ENCODE measurements at regions not wholly inside any gene's neighbourhood (a gene's known extent, or its start where the extent isn't known, plus 50 kb on each side); places are given as distances from the start of the nearest gene placed in this dataset.
A peak's percentile ranks its signal among the peaks of the same experiment; 100 is the strongest.

DNA sequence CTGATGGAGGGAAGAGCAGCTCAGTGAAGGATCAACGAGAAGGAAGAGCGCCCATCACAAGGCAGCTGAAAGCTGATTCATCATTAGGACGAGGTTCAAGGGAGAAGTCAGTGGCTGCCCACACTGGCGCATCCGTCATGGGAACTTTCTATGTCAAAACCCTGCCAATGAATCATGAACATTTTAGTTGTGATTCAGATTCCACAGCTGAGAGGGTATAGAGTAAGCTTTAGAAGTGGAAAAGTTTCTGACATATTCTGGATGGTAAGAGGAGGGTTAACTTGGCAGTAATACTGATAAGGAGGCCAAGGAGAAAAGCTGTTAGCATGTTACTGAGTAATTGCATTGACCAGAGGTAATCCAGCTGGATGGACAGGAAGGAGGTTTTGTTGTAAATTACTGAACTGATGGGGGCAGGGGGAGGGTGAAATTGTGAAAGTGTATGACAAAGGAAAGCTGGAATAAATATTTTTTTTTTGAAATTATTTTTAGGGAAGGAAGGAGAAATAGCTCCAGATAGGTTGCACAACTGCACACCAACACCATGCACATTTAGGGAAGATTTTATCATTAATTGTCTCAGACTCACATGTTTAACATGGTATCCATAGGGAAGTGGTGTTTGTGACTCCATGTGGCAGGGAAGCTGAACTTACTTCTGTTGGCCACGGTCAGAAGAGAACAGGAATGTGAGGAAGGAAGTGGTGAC, 78.3 kb upstream of the NRP1 start:
- DNase-seq (ENCODE audit: low read depth in 4 of 6, low spot score in 6 of 6): no peak
- Histone ChIP-seq H3K36me3 (ENCODE audit: control insufficient read depth, insufficient read depth, low read length) (no peaks in the 10 kb centered on the region), H3K4me1 (ENCODE audit: control insufficient read depth, insufficient read depth, low read length) (no peaks in the 10 kb centered on the region), H3K9me3 (ENCODE audit: control insufficient read depth, insufficient read depth, low read length) (no peaks in the 10 kb centered on the region), H3K27me3 (ENCODE audit: control insufficient read depth, insufficient read depth, low read length) (no peaks in the 10 kb centered on the region), H3K4me3 (ENCODE audit: low read depth, low read length) (no peak overlapping the region), H3K27ac (ENCODE audit: low read depth, low read length) (no peak overlapping the region)
- WGBS (ENCODE audit: insufficient coverage): 75% methylated on average over 5 of the region's 6 CpGs

DNA sequence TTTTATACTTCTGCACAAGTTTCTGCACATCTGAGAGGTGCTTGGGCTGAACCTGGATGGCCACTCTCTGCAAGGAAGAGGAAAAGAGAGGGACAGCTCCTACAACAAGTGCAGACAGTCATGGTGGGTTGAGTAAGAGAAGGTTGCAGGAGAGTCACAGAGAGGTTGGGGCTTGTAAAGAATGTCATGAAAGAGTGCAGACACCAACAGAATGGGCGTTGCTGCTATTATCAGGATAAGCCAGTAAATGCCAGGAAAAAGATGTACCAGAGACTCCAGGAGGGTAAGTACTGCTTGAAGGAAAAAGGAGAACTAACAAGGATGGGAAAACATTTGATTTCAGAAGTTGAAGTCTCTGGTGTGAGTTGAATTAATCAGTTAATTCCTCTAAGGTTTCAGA, 77.8 kb upstream of the NRP1 start:
- no peak overlapping the region for H3K27ac ChIP-seq (ENCODE audit: low read depth, low read length)
- 58% methylated on average over 1 of the region's 1 CpG for WGBS (ENCODE audit: insufficient coverage)
- H3K4me3 ChIP-seq (ENCODE audit: low read depth, low read length): no peak overlapping the region
- H3K9me3 ChIP-seq (ENCODE audit: control insufficient read depth, insufficient read depth, low read length): no peaks in the 10 kb centered on the region
- no peaks in the 10 kb centered on the region for H3K4me1 ChIP-seq (ENCODE audit: control insufficient read depth, insufficient read depth, low read length)
- no peaks in the 10 kb centered on the region for H3K36me3 ChIP-seq (ENCODE audit: control insufficient read depth, insufficient read depth, low read length)
- no peak for DNase-seq (ENCODE audit: low read depth in 4 of 6, low spot score in 6 of 6)
- H3K27me3 ChIP-seq (ENCODE audit: control insufficient read depth, insufficient read depth, low read length): no peaks in the 10 kb centered on the region

DNA sequence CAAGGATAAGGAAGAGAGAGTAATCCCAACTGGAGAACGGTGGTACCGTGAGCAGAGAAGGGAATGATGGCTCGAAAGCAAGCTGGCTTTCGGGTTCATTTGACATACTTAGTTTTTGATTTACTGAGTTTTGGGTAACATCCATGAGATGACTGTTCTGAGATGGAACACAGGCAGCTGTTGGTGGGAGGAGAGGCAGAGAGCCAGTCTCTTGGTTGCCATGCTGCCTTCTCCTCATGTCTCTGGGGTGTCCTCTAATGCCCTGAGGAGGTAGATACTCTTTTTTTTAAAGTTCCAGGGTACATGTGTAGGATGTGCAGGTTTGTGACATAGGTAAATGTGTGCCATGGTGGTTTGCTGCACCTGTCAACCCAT, 76.4 kb upstream of the NRP1 start:
- Histone ChIP-seq H3K9me3 (ENCODE audit: control insufficient read depth, insufficient read depth, low read length) (no peaks in the 10 kb centered on the region), H3K4me1 (ENCODE audit: control insufficient read depth, insufficient read depth, low read length) (no peaks in the 10 kb centered on the region), H3K27me3 (ENCODE audit: control insufficient read depth, insufficient read depth, low read length) (no peaks in the 10 kb centered on the region), H3K4me3 (ENCODE audit: low read depth, low read length) (no peak overlapping the region), H3K27ac (ENCODE audit: low read depth, low read length) (no peak overlapping the region), H3K36me3 (ENCODE audit: control insufficient read depth, insufficient read depth, low read length) (no peaks in the 10 kb centered on the region)
- 100% methylated on average over 4 of the region's 4 CpGs for WGBS (ENCODE audit: insufficient coverage)
- no peak for DNase-seq (ENCODE audit: low read depth in 4 of 6, low spot score in 6 of 6)

DNA sequence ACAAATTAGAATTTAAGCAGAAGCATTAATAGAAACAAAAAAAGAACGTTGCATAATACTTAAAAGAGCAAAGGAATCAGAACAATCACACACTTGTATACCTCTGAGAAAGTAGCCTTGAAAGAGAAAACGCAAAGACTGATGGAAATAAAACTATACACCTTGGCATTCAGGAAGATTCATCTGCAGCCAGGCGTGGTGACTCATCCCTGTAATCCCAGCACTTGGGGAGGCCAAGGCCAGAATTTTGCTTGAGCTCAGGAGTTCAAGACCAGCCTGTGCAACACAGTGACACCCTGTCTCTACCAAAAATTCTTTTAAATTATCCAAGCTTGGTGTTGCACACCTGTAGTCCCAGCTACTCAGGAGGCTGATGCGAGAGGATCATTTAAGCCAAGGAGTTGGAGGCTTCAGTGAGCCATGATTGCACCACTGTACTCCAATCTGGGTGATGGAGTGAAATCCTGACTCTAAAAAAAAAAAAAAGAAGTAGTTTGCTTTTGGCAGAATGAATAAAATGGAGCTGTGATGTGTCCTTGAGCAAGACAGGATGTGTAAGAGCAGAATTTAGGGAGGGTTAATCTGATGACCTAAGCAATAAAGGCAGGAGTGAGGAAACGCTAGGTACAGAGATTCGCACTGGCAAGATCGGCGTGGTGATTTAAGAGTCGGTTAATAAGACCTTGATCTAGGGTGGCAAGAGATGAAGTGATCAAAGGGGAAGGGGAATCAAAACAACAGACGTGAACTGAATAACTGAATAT, 75.8 kb upstream of the NRP1 start:
- no peak for DNase-seq (ENCODE audit: low read depth in 4 of 6, low spot score in 6 of 6)
- WGBS (ENCODE audit: insufficient coverage): 70% methylated on average over 8 of the region's 10 CpGs
- H3K36me3 ChIP-seq (ENCODE audit: control insufficient read depth, insufficient read depth, low read length): no peaks in the 10 kb centered on the region
- H3K27me3 ChIP-seq (ENCODE audit: control insufficient read depth, insufficient read depth, low read length): no peaks in the 10 kb centered on the region
- H3K9me3 ChIP-seq (ENCODE audit: control insufficient read depth, insufficient read depth, low read length): no peaks in the 10 kb centered on the region
- H3K4me3 ChIP-seq (ENCODE audit: low read depth, low read length): no peak overlapping the region
- H3K27ac ChIP-seq (ENCODE audit: low read depth, low read length): no peak overlapping the region
- H3K4me1 ChIP-seq (ENCODE audit: control insufficient read depth, insufficient read depth, low read length): no peaks in the 10 kb centered on the region

DNA sequence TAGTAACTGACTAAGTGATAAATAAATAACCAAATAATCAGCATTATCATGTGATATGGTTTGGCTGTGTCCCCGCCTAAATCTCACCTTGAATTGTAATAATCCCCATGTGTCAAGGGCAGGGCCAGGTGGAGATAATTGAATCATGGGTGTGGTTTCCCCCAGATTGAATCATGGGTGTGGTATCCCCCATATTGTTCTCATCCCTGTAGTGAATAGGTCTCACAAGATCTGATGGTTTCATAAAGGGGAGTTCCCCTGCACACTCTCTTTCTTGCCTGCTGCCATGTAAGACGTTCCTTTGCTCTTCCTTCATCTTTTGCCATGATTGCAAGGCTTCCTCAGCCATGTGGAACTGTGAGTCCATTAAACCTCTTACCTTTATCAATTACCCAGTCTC, 72.1 kb upstream of the NRP1 start:
- 88% methylated on average over 1 of the region's 2 CpGs for WGBS (ENCODE audit: insufficient coverage)
- Histone ChIP-seq H3K27me3 (ENCODE audit: control insufficient read depth, insufficient read depth, low read length) (no peaks in the 10 kb centered on the region), H3K36me3 (ENCODE audit: control insufficient read depth, insufficient read depth, low read length) (no peaks in the 10 kb centered on the region), H3K9me3 (ENCODE audit: control insufficient read depth, insufficient read depth, low read length) (no peaks in the 10 kb centered on the region), H3K4me3 (ENCODE audit: low read depth, low read length) (no peak overlapping the region), H3K4me1 (ENCODE audit: control insufficient read depth, insufficient read depth, low read length) (no peaks in the 10 kb centered on the region), H3K27ac (ENCODE audit: low read depth, low read length) (no peak overlapping the region)
- no peak for DNase-seq (ENCODE audit: low read depth in 4 of 6, low spot score in 6 of 6)

DNA sequence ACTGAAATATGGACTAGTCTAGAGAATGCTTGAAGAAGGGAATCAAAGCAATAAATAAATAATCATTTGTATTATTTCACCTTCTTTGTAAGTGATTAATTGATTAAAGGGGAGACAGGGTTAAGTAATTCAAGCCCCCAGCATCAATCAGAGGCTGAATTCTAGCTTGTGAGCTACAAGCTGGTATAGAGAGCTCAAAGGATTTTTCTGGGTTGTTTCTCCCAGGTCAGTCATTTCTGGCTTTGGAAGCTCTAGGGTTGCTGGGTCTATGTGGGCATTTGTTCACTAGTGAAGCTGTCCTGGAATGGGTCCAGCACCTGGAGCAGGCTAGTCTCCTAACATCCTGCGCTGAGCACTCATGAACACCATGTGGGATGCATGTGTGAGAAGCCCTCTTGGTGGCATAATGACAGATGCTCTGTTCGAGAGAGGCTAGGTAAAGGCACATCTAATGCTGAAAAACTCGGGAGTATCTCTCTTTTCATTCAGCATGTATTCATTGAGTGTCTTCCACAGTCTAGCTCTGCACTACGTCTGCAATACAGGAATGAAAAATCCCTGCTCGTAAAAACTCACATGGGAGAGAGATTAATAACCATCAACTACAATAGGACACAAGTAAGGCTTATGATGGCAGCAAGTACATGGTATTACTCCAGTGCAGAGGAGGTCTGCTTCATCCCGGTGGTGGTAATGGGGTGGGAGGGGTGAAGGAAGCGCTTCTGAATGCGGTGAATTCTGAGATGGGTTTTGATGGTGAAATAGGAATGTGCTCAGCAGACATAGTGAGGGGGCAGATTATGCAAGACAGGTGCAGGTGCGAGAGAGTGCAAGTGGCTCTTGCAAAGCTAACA, 68.0 kb upstream of the NRP1 start:
- H3K9me3 ChIP-seq (ENCODE audit: control insufficient read depth, insufficient read depth, low read length): no peaks in the 10 kb centered on the region
- no peak overlapping the region for H3K4me3 ChIP-seq (ENCODE audit: low read depth, low read length)
- H3K27me3 ChIP-seq (ENCODE audit: control insufficient read depth, insufficient read depth, low read length): no peaks in the 10 kb centered on the region
- no peak overlapping the region for H3K27ac ChIP-seq (ENCODE audit: low read depth, low read length)
- H3K4me1 ChIP-seq (ENCODE audit: control insufficient read depth, insufficient read depth, low read length): no peaks in the 10 kb centered on the region
- DNase-seq (ENCODE audit: low read depth in 4 of 6, low spot score in 6 of 6): peak in 1 of 6 donors; percentile 63
- H3K36me3 ChIP-seq (ENCODE audit: control insufficient read depth, insufficient read depth, low read length): no peaks in the 10 kb centered on the region
- 55% methylated on average over 6 of the region's 9 CpGs for WGBS (ENCODE audit: insufficient coverage)

DNA sequence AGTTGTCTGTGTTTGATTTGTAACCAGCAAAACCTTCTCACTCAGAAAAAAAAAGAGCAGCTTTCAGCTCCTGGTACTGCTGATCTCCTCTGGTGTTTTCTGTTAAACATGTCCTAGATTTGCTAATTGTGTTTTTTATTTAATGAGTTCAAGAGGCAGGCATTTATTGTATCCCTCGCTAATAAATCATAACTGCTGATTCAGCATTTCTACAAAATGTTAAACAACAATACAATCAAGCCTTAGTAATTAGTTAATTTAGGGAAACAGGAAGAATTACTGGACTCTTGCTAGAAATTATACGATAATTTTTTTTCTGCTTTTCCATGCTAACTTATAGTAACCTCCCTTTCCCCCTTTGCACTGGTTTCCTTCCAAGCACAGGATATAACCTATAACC, 66.8 kb upstream of the NRP1 start:
- Histone ChIP-seq H3K4me1 (ENCODE audit: control insufficient read depth, insufficient read depth, low read length) (no peaks in the 10 kb centered on the region), H3K9me3 (ENCODE audit: control insufficient read depth, insufficient read depth, low read length) (peaks cover 5% of the 10 kb centered on the region), H3K27ac (ENCODE audit: low read depth, low read length) (no peak overlapping the region), H3K4me3 (ENCODE audit: low read depth, low read length) (no peak overlapping the region), H3K27me3 (ENCODE audit: control insufficient read depth, insufficient read depth, low read length) (no peaks in the 10 kb centered on the region), H3K36me3 (ENCODE audit: control insufficient read depth, insufficient read depth, low read length) (no peaks in the 10 kb centered on the region)
- no CpG with 5 or more reads among the region's 2 CpGs for WGBS (ENCODE audit: insufficient coverage)
- no peak for DNase-seq (ENCODE audit: low read depth in 4 of 6, low spot score in 6 of 6)

DNA sequence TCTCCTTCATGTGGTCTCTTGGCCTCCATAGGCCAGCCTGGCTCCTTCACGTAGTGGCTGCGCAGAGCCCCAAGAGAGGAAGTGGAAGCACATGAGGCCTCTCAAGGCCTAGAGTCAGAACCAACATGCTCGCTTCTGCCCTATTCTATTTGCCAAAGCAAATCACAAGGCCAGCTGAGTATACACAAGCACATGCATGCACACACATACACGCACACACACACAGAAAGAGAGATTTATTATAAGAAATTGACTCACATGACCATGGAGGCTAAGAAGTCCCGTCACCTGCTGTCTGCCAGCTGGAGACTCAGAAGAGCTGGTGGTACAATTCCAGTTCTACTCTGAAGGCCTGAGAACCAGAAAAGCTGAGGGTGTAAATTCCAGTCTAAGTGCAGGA, 64.3 kb upstream of the NRP1 start:
- Histone ChIP-seq H3K27me3 (ENCODE audit: control insufficient read depth, insufficient read depth, low read length) (no peaks in the 10 kb centered on the region), H3K4me3 (ENCODE audit: low read depth, low read length) (no peak overlapping the region), H3K36me3 (ENCODE audit: control insufficient read depth, insufficient read depth, low read length) (no peaks in the 10 kb centered on the region), H3K9me3 (ENCODE audit: control insufficient read depth, insufficient read depth, low read length) (peaks cover 5% of the 10 kb centered on the region), H3K27ac (ENCODE audit: low read depth, low read length) (no peak overlapping the region), H3K4me1 (ENCODE audit: control insufficient read depth, insufficient read depth, low read length) (no peaks in the 10 kb centered on the region)
- WGBS (ENCODE audit: insufficient coverage): 90% methylated on average over 3 of the region's 5 CpGs
- no peak for DNase-seq (ENCODE audit: low read depth in 4 of 6, low spot score in 6 of 6)

DNA sequence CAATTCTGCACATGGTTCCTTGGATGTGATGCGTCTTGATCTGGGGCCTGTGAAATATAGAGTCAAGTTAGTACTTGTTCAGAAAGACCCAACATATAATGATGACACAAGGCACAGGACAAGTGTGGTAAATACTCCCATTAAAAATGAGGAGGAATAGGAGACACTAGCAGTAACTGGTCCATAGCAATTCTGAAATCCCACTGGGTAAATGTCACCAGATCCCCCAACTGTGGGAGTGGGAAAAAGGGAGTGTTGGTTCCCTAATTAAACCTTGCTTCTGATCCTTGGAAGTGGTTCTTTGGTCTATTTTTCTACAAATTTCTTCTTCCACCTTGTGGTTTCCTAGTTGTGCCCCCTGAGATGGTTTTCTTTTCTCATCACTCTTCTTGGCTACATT, 62.5 kb upstream of the NRP1 start:
- Histone ChIP-seq H3K4me3 (ENCODE audit: low read depth, low read length) (no peak overlapping the region), H3K27me3 (ENCODE audit: control insufficient read depth, insufficient read depth, low read length) (no peaks in the 10 kb centered on the region), H3K27ac (ENCODE audit: low read depth, low read length) (no peak overlapping the region), H3K9me3 (ENCODE audit: control insufficient read depth, insufficient read depth, low read length) (peaks cover 5% of the 10 kb centered on the region), H3K36me3 (ENCODE audit: control insufficient read depth, insufficient read depth, low read length) (no peaks in the 10 kb centered on the region), H3K4me1 (ENCODE audit: control insufficient read depth, insufficient read depth, low read length) (no peaks in the 10 kb centered on the region)
- no CpG with 5 or more reads among the region's 1 CpG for WGBS (ENCODE audit: insufficient coverage)
- DNase-seq (ENCODE audit: low read depth in 4 of 6, low spot score in 6 of 6): no peak
